Hepatocyte (in vitro differentiated cells): ENCODE measurements at regions not wholly inside any gene's neighbourhood (a gene's known extent, or its start where the extent isn't known, plus 50 kb on each side); places are given as distances from the start of the nearest gene placed in this dataset.

Source experiments
- DNase-seq: peaks from one replicate; pipeline ENCODE4 v3.0.0-alpha.2; 2016; ENCODE audit warnings: low spot score
- H2AFZ ChIP-seq: fragments of 200-600 bp; sonication (generic); 2 replicates; pipeline ENCODE4 v1.6.0; 2016; ENCODE audit warnings: antibody characterized with exemption, mild to moderate bottlenecking
- H3K27ac ChIP-seq: fragments of 200-600 bp; sonication (generic); 2 replicates; pipeline ENCODE4 v1.5.1; 2016; ENCODE audit warnings: mild to moderate bottlenecking
- H3K27me3 ChIP-seq: fragments of 200-600 bp; sonication (generic); 2 replicates; pipeline ENCODE4 v1.6.1; 2016
- H3K36me3 ChIP-seq: fragments of 200-600 bp; sonication (generic); replicated peaks from 2 replicates; pipeline ENCODE4 v1.5.1; 2016; ENCODE audit warnings: low read depth; ENCODE audit not compliant: insufficient read depth
- H3K4me1 ChIP-seq: fragments of 200-600 bp; sonication (generic); 2 replicates; pipeline ENCODE4 v1.5.1; 2016; ENCODE audit warnings: mild to moderate bottlenecking, moderate library complexity; ENCODE audit not compliant: insufficient read depth
- H3K4me2 ChIP-seq: fragments of 200-600 bp; sonication (generic); 2 replicates; pipeline ENCODE4 v1.6.0; 2016
- H3K4me3 ChIP-seq: fragments of 200-600 bp; sonication (generic); 2 replicates; pipeline ENCODE4 v1.5.1; 2016; ENCODE audit warnings: mild to moderate bottlenecking
- H3K79me2 ChIP-seq: fragments of 200-600 bp; sonication (generic); 2 replicates; pipeline ENCODE4 v1.6.0; 2017; ENCODE audit warnings: mild to moderate bottlenecking
- H3K9me2 ChIP-seq: fragments of 200-600 bp; sonication (generic); replicated peaks from 2 replicates; pipeline ENCODE4 v1.6.0; 2017; ENCODE audit warnings: mild to moderate bottlenecking; ENCODE audit not compliant: insufficient read depth
- H3K9me3 ChIP-seq: fragments of 200-600 bp; sonication (generic); 2 replicates; pipeline ENCODE4 v1.5.1; 2016; ENCODE audit warnings: low read depth, mild to moderate bottlenecking
- H4K20me1 ChIP-seq: fragments of 200-600 bp; sonication (generic); 2 replicates; pipeline ENCODE4 v1.6.0; 2016; ENCODE audit warnings: mild to moderate bottlenecking; ENCODE audit not compliant: insufficient read depth, poor library complexity, severe bottlenecking
- CTCF ChIP-seq: fragments of 200-600 bp; sonication (generic); IDR thresholded peaks from 2 replicates; pipeline ENCODE4 v1.5.1; 2016; ENCODE audit warnings: antibody characterized with exemption, mild to moderate bottlenecking; ENCODE audit not compliant: poor library complexity
- EZH2 ChIP-seq: fragments of 200-600 bp; sonication (generic); IDR thresholded peaks from 2 replicates; pipeline ENCODE4 v1.6.1; 2016; ENCODE audit warnings: antibody characterized with exemption, mild to moderate bottlenecking, borderline replicate concordance
- EZH2phosphoT487 ChIP-seq: fragments of 200-600 bp; sonication (generic); IDR thresholded peaks from one replicate; pipeline ENCODE4 v1.6.1; 2018; ENCODE audit warnings: antibody characterized with exemption, mild to moderate bottlenecking, low read depth, moderate library complexity; ENCODE audit not compliant: unreplicated experiment, severe bottlenecking
- WGBS: methylation state at CpG from one replicate; pipeline ENCODE4 v1.1.6; 2016; ENCODE audit warnings: low lambda C conversion rate; ENCODE audit errors: missing lambda C conversion rate; 5-methylcytosine and 5-hydroxymethylcytosine counted together

GRCh38 chr10:62562101-62562500, 187.9 kb downstream of the ZNF365 start:
- 98% methylated on average over 2 of the region's 2 CpGs for WGBS

GRCh38 chr10:62562795-62563194, 188.6 kb downstream of the ZNF365 start:
- Histone ChIP-seq H3K9me2 (no peaks in the 10 kb centered on the region), H3K27ac (peak overlapping the region; percentile 80), H2AFZ (no peak overlapping the region), H3K9me3 (no peaks in the 10 kb centered on the region), H3K4me3 (no peak overlapping the region), H3K36me3 (no peaks in the 10 kb centered on the region), H3K4me2 (no peak overlapping the region), H4K20me1 (no peaks in the 10 kb centered on the region), H3K27me3 (no peaks in the 10 kb centered on the region), H3K4me1 (peaks cover 17% of the 10 kb centered on the region), H3K79me2 (no peaks in the 10 kb centered on the region)
- no peak for TF ChIP-seq EZH2
- DNase-seq: no peak

More at GRCh38 chr10:62562101-62562500, 187.9 kb downstream of the ZNF365 start:
- Histone ChIP-seq H3K27ac (no peak overlapping the region), H2AFZ (no peak overlapping the region), H4K20me1 (no peaks in the 10 kb centered on the region), H3K9me2 (no peaks in the 10 kb centered on the region), H3K4me1 (peaks cover 17% of the 10 kb centered on the region), H3K9me3 (no peaks in the 10 kb centered on the region), H3K36me3 (no peaks in the 10 kb centered on the region), H3K79me2 (no peaks in the 10 kb centered on the region), H3K4me3 (no peak overlapping the region), H3K4me2 (no peak overlapping the region), H3K27me3 (no peaks in the 10 kb centered on the region)
- TF ChIP-seq CTCF (no peak), EZH2 (no peak), EZH2phosphoT487 (no peak)
- DNase-seq: no peak

DNA sequence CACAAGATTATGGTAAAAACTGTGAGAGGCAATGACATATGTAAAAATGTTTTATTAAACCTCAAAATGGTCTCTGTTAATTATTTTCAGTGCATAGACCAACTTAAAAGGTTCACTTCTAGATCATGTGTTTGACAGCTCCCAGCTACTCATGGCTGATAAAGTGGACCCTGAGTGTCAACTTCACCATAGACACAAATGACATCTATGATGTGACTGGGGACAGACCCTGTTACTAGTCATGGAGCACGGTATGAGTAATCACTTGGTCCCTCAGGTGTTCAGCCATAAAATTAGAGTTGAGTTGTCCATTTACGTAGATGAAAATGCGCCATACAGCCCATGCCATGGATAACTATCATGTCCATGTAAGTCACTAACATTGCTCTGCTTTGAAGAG, 199.8 kb downstream of the ZNF365 start:
- H2AFZ ChIP-seq: no peak overlapping the region
- H3K4me3 ChIP-seq: no peak overlapping the region
- no peaks in the 10 kb centered on the region for H3K9me2 ChIP-seq
- no peaks in the 10 kb centered on the region for H3K79me2 ChIP-seq
- DNase-seq: no peak
- no peak overlapping the region for H3K4me2 ChIP-seq
- H4K20me1 ChIP-seq: no peaks in the 10 kb centered on the region
- H3K27ac ChIP-seq: no peak overlapping the region
- TF ChIP-seq EZH2: no peak
- 90% methylated on average over 3 of the region's 3 CpGs for WGBS
- no peaks in the 10 kb centered on the region for H3K4me1 ChIP-seq
- no peaks in the 10 kb centered on the region for H3K27me3 ChIP-seq
- no peaks in the 10 kb centered on the region for H3K36me3 ChIP-seq
- H3K9me3 ChIP-seq: no peaks in the 10 kb centered on the region

DNA sequence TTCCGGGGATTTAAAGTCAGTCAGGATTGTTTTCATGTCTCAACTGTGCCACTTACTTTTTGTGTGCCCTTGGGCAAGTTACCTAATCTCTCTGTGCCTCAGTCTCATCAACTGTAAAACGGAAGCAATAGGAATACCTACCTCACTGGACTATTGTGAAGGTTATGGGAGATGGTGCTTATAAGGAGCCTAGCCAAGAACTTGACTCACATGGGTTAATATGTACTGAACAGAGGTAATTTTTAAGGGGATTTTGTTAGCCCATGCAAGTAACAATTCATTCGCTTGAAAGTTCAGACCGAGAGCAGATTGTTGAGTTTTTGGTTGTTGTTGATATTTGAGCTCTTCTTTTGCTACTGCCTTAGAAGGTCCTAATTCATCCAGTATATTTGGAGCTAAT, 202.9 kb downstream of the ZNF365 start:
- Histone ChIP-seq H3K27ac (no peak overlapping the region), H3K4me2 (no peak overlapping the region)
- WGBS: 89% methylated on average over 4 of the region's 4 CpGs

More for the DNA sequence above, 202.9 kb downstream of the ZNF365 start:
- H3K4me1 ChIP-seq: no peaks in the 10 kb centered on the region
- H4K20me1 ChIP-seq: no peaks in the 10 kb centered on the region
- no peaks in the 10 kb centered on the region for H3K9me3 ChIP-seq
- H3K79me2 ChIP-seq: no peaks in the 10 kb centered on the region
- DNase-seq: no peak
- TF ChIP-seq EZH2: no peak
- no peak for TF ChIP-seq CTCF
- no peak for TF ChIP-seq EZH2phosphoT487
- H3K9me2 ChIP-seq: no peaks in the 10 kb centered on the region
- H3K36me3 ChIP-seq: no peaks in the 10 kb centered on the region
- H2AFZ ChIP-seq: no peak overlapping the region
- H3K27me3 ChIP-seq: no peaks in the 10 kb centered on the region
- H3K4me3 ChIP-seq: no peak overlapping the region
